ENCODE measurements at regions not wholly inside any gene's neighbourhood (a gene's known extent, or its start where the extent isn't known, plus 50 kb on each side); places are given as distances from the start of the nearest gene placed in this dataset.

DNA sequence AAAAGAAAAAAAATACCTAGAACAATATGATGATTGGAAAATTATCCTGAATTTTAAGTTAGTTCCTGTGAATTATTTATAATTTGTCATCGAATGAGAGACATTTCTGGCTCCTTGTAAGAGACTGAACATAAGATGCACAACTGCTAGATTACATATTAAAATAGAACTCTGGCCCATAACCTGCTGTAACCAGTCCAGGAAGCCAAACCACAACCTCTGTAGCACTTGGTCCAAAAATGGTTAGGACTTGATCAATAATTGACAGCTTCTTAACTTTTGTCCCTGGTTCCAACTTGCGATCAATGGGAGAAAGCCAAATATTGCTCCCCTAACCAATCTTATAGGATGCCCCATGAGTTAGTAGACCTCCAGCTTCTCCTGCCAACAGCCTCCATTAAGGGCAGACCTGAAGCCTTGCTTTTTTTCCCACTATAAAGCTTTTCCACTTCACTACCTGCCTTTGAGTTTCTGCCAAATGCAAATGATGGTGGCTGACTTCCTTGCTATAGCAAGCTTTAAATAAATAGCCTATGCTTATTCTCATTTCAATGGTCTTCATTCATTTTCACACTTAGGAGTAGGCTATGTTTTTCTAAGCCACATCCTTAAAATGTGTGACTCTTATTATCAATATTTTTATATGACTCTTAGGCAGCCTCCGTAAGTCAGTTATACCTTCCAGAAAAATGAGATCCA, 224.0 kb upstream of the ARHGEF26 start:
- ChIA-PET CTCF (no interaction called here), POLR2A (no interaction called here)
- no peak overlapping the region for H3K27ac Mint-ChIP-seq
- no peaks in the 10 kb centered on the region for H3K36me3 Mint-ChIP-seq
- no peaks in the 10 kb centered on the region for H3K36me3 ChIP-seq (ENCODE audit: control insufficient read depth in 2 of 3, insufficient read depth in 3 of 3, low read length in 3 of 3)
- H3K27ac ChIP-seq (ENCODE audit: low read depth, low read length): no peak overlapping the region
- H3K27me3 Mint-ChIP-seq: peaks cover 0 to 11% (median 0%) of the 10 kb centered on the region in 5 donors
- H3K4me1 ChIP-seq (ENCODE audit: control insufficient read depth in 2 of 2, insufficient read depth in 2 of 2, low read length in 2 of 2): no peaks in the 10 kb centered on the region
- peaks cover 0 to 2% (median 0%) of the 10 kb centered on the region in 11 donors for H3K9me3 Mint-ChIP-seq
- H3K27me3 ChIP-seq (ENCODE audit: control insufficient read depth in 2 of 2, insufficient read depth in 2 of 2, low read length in 2 of 2): no peaks in the 10 kb centered on the region
- no peaks in the 10 kb centered on the region for H3K9me3 ChIP-seq (ENCODE audit: control insufficient read depth in 2 of 3, low read length in 3 of 3)
- no peak overlapping the region for H3K4me3 Mint-ChIP-seq
- H3K4me3 ChIP-seq (ENCODE audit: low read length): no peak overlapping the region
- ATAC-seq (no peak), DNase-seq (no peak)
- no peaks in the 10 kb centered on the region for H3K4me1 Mint-ChIP-seq
- intact Hi-C loops (cut with micrococcal nuclease): no loop called here

DNA sequence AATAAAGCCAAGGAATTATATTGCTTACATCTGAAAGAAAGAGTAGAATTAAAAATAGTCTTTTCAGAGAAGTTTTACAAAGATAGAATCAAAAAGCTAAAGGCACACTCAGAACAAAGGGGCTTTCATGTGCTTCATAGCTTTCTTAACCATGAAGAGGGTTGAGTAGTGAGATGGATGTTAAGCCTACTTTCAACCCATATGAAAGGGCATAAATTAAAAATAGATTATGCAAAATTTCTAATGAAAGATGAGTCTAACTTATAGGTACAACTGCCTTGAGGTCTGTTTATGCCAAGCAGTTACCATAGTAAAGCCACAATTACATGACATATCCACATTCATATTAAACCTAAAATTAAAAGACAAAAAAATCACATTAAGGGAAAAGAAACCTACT, 223.3 kb upstream of the ARHGEF26 start:
- intact Hi-C loops (cut with micrococcal nuclease): no loop called here
- no peaks in the 10 kb centered on the region for H3K4me1 Mint-ChIP-seq
- ATAC-seq (no peak), DNase-seq (no peak)
- no peaks in the 10 kb centered on the region for H3K4me1 ChIP-seq (ENCODE audit: control insufficient read depth in 2 of 2, insufficient read depth in 2 of 2, low read length in 2 of 2)
- CTCF ChIA-PET: no interaction called here
- H3K4me3 Mint-ChIP-seq: no peak overlapping the region
- no peaks in the 10 kb centered on the region for H3K36me3 ChIP-seq (ENCODE audit: control insufficient read depth in 2 of 3, insufficient read depth in 3 of 3, low read length in 3 of 3)
- no peaks in the 10 kb centered on the region for H3K27me3 ChIP-seq (ENCODE audit: control insufficient read depth in 2 of 2, insufficient read depth in 2 of 2, low read length in 2 of 2)
- no peak overlapping the region for H3K27ac ChIP-seq (ENCODE audit: low read depth, low read length)
- H3K9me3 Mint-ChIP-seq: peaks cover 0 to 2% (median 0%) of the 10 kb centered on the region in 11 donors
- H3K27me3 Mint-ChIP-seq: peaks cover 0 to 5% (median 0%) of the 10 kb centered on the region in 5 donors
- no peak overlapping the region for H3K4me3 ChIP-seq (ENCODE audit: low read length)
- no peaks in the 10 kb centered on the region for H3K9me3 ChIP-seq (ENCODE audit: control insufficient read depth in 2 of 3, low read length in 3 of 3)
- POLR2A ChIA-PET: no interaction called here
- no peak overlapping the region for H3K27ac Mint-ChIP-seq
- no peaks in the 10 kb centered on the region for H3K36me3 Mint-ChIP-seq

GRCh38 chr3:153901152-153901551, 220.0 kb upstream of the ARHGEF26 start:
- no peak overlapping the region for H3K27ac Mint-ChIP-seq
- H3K9me3 Mint-ChIP-seq: peaks cover 0 to 6% (median 2%) of the 10 kb centered on the region in 11 donors
- Histone ChIP-seq H3K27ac (ENCODE audit: low read depth, low read length) (no peak overlapping the region), H3K4me3 (ENCODE audit: low read length) (no peak overlapping the region), H3K9me3 (ENCODE audit: control insufficient read depth in 2 of 3, low read length in 3 of 3) (no peaks in the 10 kb centered on the region), H3K36me3 (ENCODE audit: control insufficient read depth in 2 of 3, insufficient read depth in 3 of 3, low read length in 3 of 3) (no peaks in the 10 kb centered on the region), H3K27me3 (ENCODE audit: control insufficient read depth in 2 of 2, insufficient read depth in 2 of 2, low read length in 2 of 2) (no peaks in the 10 kb centered on the region), H3K4me1 (ENCODE audit: control insufficient read depth in 2 of 2, insufficient read depth in 2 of 2, low read length in 2 of 2) (no peaks in the 10 kb centered on the region)
- H3K4me3 Mint-ChIP-seq: no peak overlapping the region
- ChIA-PET POLR2A (no interaction called here), CTCF (interaction anchor here (0.6 kb wide), 1 partner anchor 700 kb away, joined by 4 read pairs; no protein-coding TSS in a partner anchor)
- H3K27me3 Mint-ChIP-seq: peaks cover 0 to 25% (median 4%) of the 10 kb centered on the region in 5 donors
- H3K36me3 Mint-ChIP-seq: no peaks in the 10 kb centered on the region
- intact Hi-C loops (cut with micrococcal nuclease): no loop called here
- H3K4me1 Mint-ChIP-seq: no peaks in the 10 kb centered on the region
- no peak for DNase-seq
- no peak for ATAC-seq

- Histone ChIP-seq H3K4me1 (ENCODE audit: control insufficient read depth in 2 of 2, insufficient read depth in 2 of 2, low read length in 2 of 2) (no peaks in the 10 kb centered on the region), H3K36me3 (ENCODE audit: control insufficient read depth in 2 of 3, insufficient read depth in 3 of 3, low read length in 3 of 3) (no peaks in the 10 kb centered on the region), H3K9me3 (ENCODE audit: control insufficient read depth in 2 of 3, low read length in 3 of 3) (no peaks in the 10 kb centered on the region), H3K27me3 (ENCODE audit: control insufficient read depth in 2 of 2, insufficient read depth in 2 of 2, low read length in 2 of 2) (no peaks in the 10 kb centered on the region), H3K4me3 (ENCODE audit: low read length) (no peak overlapping the region), H3K27ac (ENCODE audit: low read depth, low read length) (no peak overlapping the region)
- peaks cover 0 to 25% (median 4%) of the 10 kb centered on the region in 5 donors for H3K27me3 Mint-ChIP-seq
- H3K4me3 Mint-ChIP-seq: no peak overlapping the region
- H3K36me3 Mint-ChIP-seq: no peaks in the 10 kb centered on the region
- ATAC-seq: no peak
- peaks cover 0 to 6% (median 2%) of the 10 kb centered on the region in 11 donors for H3K9me3 Mint-ChIP-seq
- intact Hi-C loops (cut with micrococcal nuclease): no loop called here
- no peak overlapping the region for H3K27ac Mint-ChIP-seq
- no peak for DNase-seq
- H3K4me1 Mint-ChIP-seq: no peaks in the 10 kb centered on the region
- ChIA-PET POLR2A (no interaction called here), CTCF (no interaction called here)
Measured at GRCh38 chr3:153901991-153902390, 219.2 kb upstream of the ARHGEF26 start.

DNA sequence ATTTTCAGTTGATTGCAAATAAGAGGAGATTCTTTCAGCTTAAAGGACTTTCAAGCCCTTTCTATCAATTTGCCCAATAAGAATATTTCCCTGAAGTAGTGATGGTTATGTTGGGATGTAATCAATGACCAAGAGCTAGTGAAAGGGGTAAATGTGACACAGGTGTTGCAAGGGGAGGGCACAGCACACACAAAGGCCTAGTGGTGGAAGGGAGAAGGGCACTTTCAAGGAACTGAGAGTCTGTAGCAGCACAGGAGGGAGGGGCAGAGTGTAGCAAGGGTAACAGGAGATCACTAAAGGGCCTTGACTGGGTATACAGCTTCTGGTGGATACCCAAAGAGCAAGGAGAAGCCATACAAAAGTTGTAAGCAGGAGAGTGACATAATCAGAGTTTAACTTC, 217.8 kb upstream of the ARHGEF26 start:
- Mint-ChIP-seq H3K27ac (no peak overlapping the region), H3K36me3 (no peaks in the 10 kb centered on the region), H3K4me3 (no peak overlapping the region), H3K9me3 (peaks cover 0 to 6% (median 2%) of the 10 kb centered on the region in 11 donors), H3K4me1 (no peaks in the 10 kb centered on the region), H3K27me3 (peaks cover 0 to 25% (median 4%) of the 10 kb centered on the region in 5 donors)
- H3K36me3 ChIP-seq (ENCODE audit: control insufficient read depth in 2 of 3, insufficient read depth in 3 of 3, low read length in 3 of 3): no peaks in the 10 kb centered on the region
- intact Hi-C loops (cut with micrococcal nuclease): no loop called here
- H3K27me3 ChIP-seq (ENCODE audit: control insufficient read depth in 2 of 2, insufficient read depth in 2 of 2, low read length in 2 of 2): no peaks in the 10 kb centered on the region
- no peaks in the 10 kb centered on the region for H3K4me1 ChIP-seq (ENCODE audit: control insufficient read depth in 2 of 2, insufficient read depth in 2 of 2, low read length in 2 of 2)
- no peak overlapping the region for H3K4me3 ChIP-seq (ENCODE audit: low read length)
- CTCF ChIA-PET: interaction anchor here (0.6 kb wide), 1 partner anchor 1134 kb away, joined by 4 read pairs; no protein-coding TSS in a partner anchor
- no peak overlapping the region for H3K27ac ChIP-seq (ENCODE audit: low read depth, low read length)
- ATAC-seq: no peak
- DNase-seq: no peak
- H3K9me3 ChIP-seq (ENCODE audit: control insufficient read depth in 2 of 3, low read length in 3 of 3): no peaks in the 10 kb centered on the region
- POLR2A ChIA-PET: no interaction called here

GRCh38 chr3:153906366-153906765, 214.8 kb upstream of the ARHGEF26 start:
- Mint-ChIP-seq H3K36me3 (no peaks in the 10 kb centered on the region), H3K9me3 (peaks cover 0 to 6% (median 2%) of the 10 kb centered on the region in 11 donors), H3K27me3 (peaks cover 0 to 28% (median 4%) of the 10 kb centered on the region in 5 donors), H3K4me1 (no peaks in the 10 kb centered on the region), H3K4me3 (no peak overlapping the region), H3K27ac (no peak overlapping the region)
- Histone ChIP-seq H3K36me3 (ENCODE audit: control insufficient read depth in 2 of 3, insufficient read depth in 3 of 3, low read length in 3 of 3) (no peaks in the 10 kb centered on the region), H3K27ac (ENCODE audit: low read depth, low read length) (no peak overlapping the region), H3K4me1 (ENCODE audit: control insufficient read depth in 2 of 2, insufficient read depth in 2 of 2, low read length in 2 of 2) (no peaks in the 10 kb centered on the region), H3K27me3 (ENCODE audit: control insufficient read depth in 2 of 2, insufficient read depth in 2 of 2, low read length in 2 of 2) (no peaks in the 10 kb centered on the region), H3K9me3 (ENCODE audit: control insufficient read depth in 2 of 3, low read length in 3 of 3) (no peaks in the 10 kb centered on the region), H3K4me3 (ENCODE audit: low read length) (no peak overlapping the region)
- no peak for DNase-seq
- POLR2A ChIA-PET: no interaction called here
- no peak for ATAC-seq
- CTCF ChIA-PET: no interaction called here
- intact Hi-C loops (cut with micrococcal nuclease): no loop called here

GRCh38 chr3:153910387-153910786, 210.8 kb upstream of the ARHGEF26 start:
- Histone ChIP-seq H3K4me3 (ENCODE audit: low read length) (no peak overlapping the region), H3K36me3 (ENCODE audit: control insufficient read depth in 2 of 3, insufficient read depth in 3 of 3, low read length in 3 of 3) (no peaks in the 10 kb centered on the region), H3K4me1 (ENCODE audit: control insufficient read depth in 2 of 2, insufficient read depth in 2 of 2, low read length in 2 of 2) (no peaks in the 10 kb centered on the region), H3K27ac (ENCODE audit: low read depth, low read length) (no peak overlapping the region), H3K9me3 (ENCODE audit: control insufficient read depth in 2 of 3, low read length in 3 of 3) (no peaks in the 10 kb centered on the region), H3K27me3 (ENCODE audit: control insufficient read depth in 2 of 2, insufficient read depth in 2 of 2, low read length in 2 of 2) (no peaks in the 10 kb centered on the region)
- Mint-ChIP-seq H3K9me3 (peaks cover 0 to 2% (median 0%) of the 10 kb centered on the region in 11 donors), H3K4me1 (no peaks in the 10 kb centered on the region), H3K36me3 (no peaks in the 10 kb centered on the region), H3K27ac (no peak overlapping the region), H3K4me3 (no peak overlapping the region), H3K27me3 (peaks cover 0 to 22% (median 7%) of the 10 kb centered on the region in 5 donors)
- intact Hi-C loops (cut with micrococcal nuclease): no loop called here
- ATAC-seq (no peak), DNase-seq (no peak)
- ChIA-PET POLR2A (no interaction called here), CTCF (no interaction called here)
